ENCODE measurements at regions not wholly inside any gene's neighbourhood (a gene's known extent, or its start where the extent isn't known, plus 50 kb on each side); places are given as distances from the start of the nearest gene placed in this dataset.

GRCh38 chr3:178421069-178421468 is 115.2 kb upstream of the KCNMB2 start:
- in situ Hi-C loops (cut with HindIII; ENCODE audit: low sequenced_read_pairs): no loop called here

- in situ Hi-C loops (cut with HindIII; ENCODE audit: low sequenced_read_pairs): no loop called here
These were observed 113.8 kb upstream of the KCNMB2 start for GRCh38 chr3:178422406-178422805.

GRCh38 chr3:178428037-178428436 is 108.2 kb upstream of the KCNMB2 start:
- in situ Hi-C loops (cut with HindIII; ENCODE audit: low sequenced_read_pairs): no loop called here

- in situ Hi-C loops (cut with HindIII; ENCODE audit: low sequenced_read_pairs): loop anchor here (5.0 kb wide), 1 partner anchor 528 kb away; no protein-coding TSS in a partner anchor
These were observed 101.9 kb upstream of the KCNMB2 start for GRCh38 chr3:178434206-178434805.

GRCh38 chr3:178435575-178435974 is 100.7 kb upstream of the KCNMB2 start:
- in situ Hi-C loops (cut with HindIII; ENCODE audit: low sequenced_read_pairs): no loop called here

- in situ Hi-C loops (cut with HindIII; ENCODE audit: low sequenced_read_pairs): no loop called here
These were observed 99.5 kb upstream of the KCNMB2 start for GRCh38 chr3:178436773-178437172.

- in situ Hi-C loops (cut with HindIII; ENCODE audit: low sequenced_read_pairs): no loop called here
These were observed 99.0 kb upstream of the KCNMB2 start for GRCh38 chr3:178437236-178437635.

- in situ Hi-C loops (cut with HindIII; ENCODE audit: low sequenced_read_pairs): no loop called here
These were observed 96.7 kb upstream of the KCNMB2 start for GRCh38 chr3:178439504-178439903.

- in situ Hi-C loops (cut with HindIII; ENCODE audit: low sequenced_read_pairs): no loop called here
These were observed 96.2 kb upstream of the KCNMB2 start for GRCh38 chr3:178440043-178440442.

- in situ Hi-C loops (cut with HindIII; ENCODE audit: low sequenced_read_pairs): no loop called here
These were observed 92.6 kb upstream of the KCNMB2 start for GRCh38 chr3:178443634-178444033.

- in situ Hi-C loops (cut with HindIII; ENCODE audit: low sequenced_read_pairs): no loop called here
These were observed 91.1 kb upstream of the KCNMB2 start for GRCh38 chr3:178445139-178445538.

GRCh38 chr3:178446059-178446458 is 90.2 kb upstream of the KCNMB2 start:
- in situ Hi-C loops (cut with HindIII; ENCODE audit: low sequenced_read_pairs): no loop called here

GRCh38 chr3:178450476-178450875 is 85.8 kb upstream of the KCNMB2 start:
- in situ Hi-C loops (cut with HindIII; ENCODE audit: low sequenced_read_pairs): no loop called here

GRCh38 chr3:178451799-178452198 is 84.4 kb upstream of the KCNMB2 start:
- in situ Hi-C loops (cut with HindIII; ENCODE audit: low sequenced_read_pairs): no loop called here

GRCh38 chr3:178454726-178455125 is 81.5 kb upstream of the KCNMB2 start:
- in situ Hi-C loops (cut with HindIII; ENCODE audit: low sequenced_read_pairs): no loop called here

GRCh38 chr3:178455226-178455625 is 81.0 kb upstream of the KCNMB2 start:
- in situ Hi-C loops (cut with HindIII; ENCODE audit: low sequenced_read_pairs): no loop called here

GRCh38 chr3:178455946-178456345 is 80.3 kb upstream of the KCNMB2 start:
- in situ Hi-C loops (cut with HindIII; ENCODE audit: low sequenced_read_pairs): no loop called here

- in situ Hi-C loops (cut with HindIII; ENCODE audit: low sequenced_read_pairs): no loop called here
These were observed 79.5 kb upstream of the KCNMB2 start for GRCh38 chr3:178456621-178457285.

GRCh38 chr3:178457511-178457910 is 78.7 kb upstream of the KCNMB2 start:
- in situ Hi-C loops (cut with HindIII; ENCODE audit: low sequenced_read_pairs): no loop called here

GRCh38 chr3:178458313-178459037 is 77.8 kb upstream of the KCNMB2 start:
- in situ Hi-C loops (cut with HindIII; ENCODE audit: low sequenced_read_pairs): no loop called here

GRCh38 chr3:178459038-178459410 is 77.2 kb upstream of the KCNMB2 start:
- in situ Hi-C loops (cut with HindIII; ENCODE audit: low sequenced_read_pairs): no loop called here
